ENCODE measurements at regions not wholly inside any gene's neighbourhood (a gene's known extent, or its start where the extent isn't known, plus 50 kb on each side); places are given as distances from the start of the nearest gene placed in this dataset.

DNA sequence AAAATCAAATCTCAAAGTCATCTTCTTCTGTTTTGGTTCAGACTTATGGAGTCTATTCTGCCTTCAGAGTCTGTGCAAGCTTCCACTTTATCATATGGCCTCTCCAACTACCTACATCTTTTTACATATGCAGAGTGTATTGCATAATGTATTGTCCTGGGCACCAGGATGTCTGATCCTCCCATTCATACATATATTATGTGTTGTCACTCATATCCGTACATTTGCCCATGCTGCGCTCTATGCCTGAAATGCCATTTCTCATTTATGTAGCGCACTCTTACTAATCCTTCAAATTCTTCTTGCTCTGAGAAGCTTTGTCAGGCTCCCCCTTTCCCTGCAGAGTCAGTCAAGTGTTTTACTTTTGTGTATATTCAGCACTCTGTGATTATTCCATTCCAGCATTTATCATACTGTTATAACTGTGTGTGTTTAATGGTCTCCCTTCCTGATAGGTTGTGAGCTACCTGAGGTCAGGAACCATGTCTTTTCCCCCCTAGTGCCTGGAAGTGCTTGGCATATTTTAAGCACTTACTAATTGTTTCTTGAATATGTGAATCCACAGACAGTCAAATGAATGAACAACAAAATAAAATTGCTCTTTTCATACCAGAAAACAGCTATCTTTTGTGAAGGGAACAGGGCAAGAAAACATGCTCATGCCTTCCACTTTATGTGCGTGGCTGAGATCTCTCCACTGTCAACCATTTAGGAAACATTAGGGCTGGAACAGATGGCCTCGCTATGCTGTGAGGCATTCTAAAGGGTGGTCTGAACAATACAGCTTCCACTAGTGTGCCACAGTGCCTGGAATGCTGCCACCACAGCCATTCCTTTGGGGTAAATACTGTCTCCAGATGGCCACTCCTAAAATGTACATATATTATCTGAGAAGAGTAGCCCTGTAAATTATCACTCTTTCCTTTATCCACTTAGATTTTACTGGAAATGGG is 81.8 kb downstream of the GLUD2 start:
- Histone ChIP-seq H3K36me3 (replicated peaks; ENCODE audit: low read depth, low read length) (no peaks in the 10 kb centered on the region), H3K9ac (ENCODE audit: low read length) (no peak overlapping the region), H2AFZ (ENCODE audit: low read depth, low read length) (no peak overlapping the region), H3K4me2 (ENCODE audit: low read length) (no peak overlapping the region), H3K4me1 (ENCODE audit: low read length) (no peaks in the 10 kb centered on the region), H3K4me3 (ENCODE audit: low read length) (no peak overlapping the region), H3K9me3 (ENCODE audit: insufficient read depth, low read length) (no peaks in the 10 kb centered on the region), H4K20me1 (ENCODE audit: insufficient read depth, low read length) (no peaks in the 10 kb centered on the region), H3K27ac (ENCODE audit: low read length) (no peak overlapping the region), H3K27me3 (ENCODE audit: low read depth, low read length) (no peaks in the 10 kb centered on the region), H3K79me2 (ENCODE audit: low read length) (no peaks in the 10 kb centered on the region)
- no peak for TF ChIP-seq EZH2phosphoT487 (IDR thresholded peaks at IDR 0.05; ENCODE audit: low read depth)
- TF ChIP-seq, protein P1, sequence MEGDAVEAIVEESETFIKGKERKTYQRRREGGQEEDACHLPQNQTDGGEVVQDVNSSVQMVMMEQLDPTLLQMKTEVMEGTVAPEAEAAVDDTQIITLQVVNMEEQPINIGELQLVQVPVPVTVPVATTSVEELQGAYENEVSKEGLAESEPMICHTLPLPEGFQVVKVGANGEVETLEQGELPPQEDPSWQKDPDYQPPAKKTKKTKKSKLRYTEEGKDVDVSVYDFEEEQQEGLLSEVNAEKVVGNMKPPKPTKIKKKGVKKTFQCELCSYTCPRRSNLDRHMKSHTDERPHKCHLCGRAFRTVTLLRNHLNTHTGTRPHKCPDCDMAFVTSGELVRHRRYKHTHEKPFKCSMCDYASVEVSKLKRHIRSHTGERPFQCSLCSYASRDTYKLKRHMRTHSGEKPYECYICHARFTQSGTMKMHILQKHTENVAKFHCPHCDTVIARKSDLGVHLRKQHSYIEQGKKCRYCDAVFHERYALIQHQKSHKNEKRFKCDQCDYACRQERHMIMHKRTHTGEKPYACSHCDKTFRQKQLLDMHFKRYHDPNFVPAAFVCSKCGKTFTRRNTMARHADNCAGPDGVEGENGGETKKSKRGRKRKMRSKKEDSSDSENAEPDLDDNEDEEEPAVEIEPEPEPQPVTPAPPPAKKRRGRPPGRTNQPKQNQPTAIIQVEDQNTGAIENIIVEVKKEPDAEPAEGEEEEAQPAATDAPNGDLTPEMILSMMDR (IDR thresholded peaks at IDR 0.05; ENCODE audit: low read depth, low read length), result no peak

DNA sequence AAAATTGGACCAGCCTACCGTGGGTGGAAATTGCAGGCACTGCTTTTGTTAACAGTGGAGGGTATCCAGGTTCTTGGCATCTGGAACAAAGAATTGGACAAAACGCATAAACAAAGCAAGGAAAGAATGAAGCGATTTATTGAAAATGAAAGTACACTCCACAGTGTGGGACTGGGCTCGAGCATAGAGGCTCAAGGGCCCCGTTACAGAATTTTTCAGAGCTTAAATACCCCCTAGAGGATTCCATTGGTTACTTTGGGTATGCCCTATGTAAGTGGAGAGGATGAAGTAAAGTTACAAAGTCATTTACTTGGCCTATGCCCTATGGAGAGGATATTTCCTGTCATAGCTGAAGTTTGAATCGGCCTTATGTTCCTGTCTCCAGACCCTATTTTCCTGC is 85.3 kb downstream of the GLUD2 start:
- no peaks in the 10 kb centered on the region for H3K4me1 ChIP-seq (ENCODE audit: low read length)
- H3K79me2 ChIP-seq (ENCODE audit: low read length), result no peaks in the 10 kb centered on the region
- no peaks in the 10 kb centered on the region for H3K27me3 ChIP-seq (ENCODE audit: low read depth, low read length)
- H3K9ac ChIP-seq (ENCODE audit: low read length), result no peak overlapping the region
- no peak overlapping the region for H3K27ac ChIP-seq (ENCODE audit: low read length)
- H3K9me3 ChIP-seq (ENCODE audit: insufficient read depth, low read length), result no peaks in the 10 kb centered on the region
- H3K36me3 ChIP-seq (replicated peaks; ENCODE audit: low read depth, low read length), result no peaks in the 10 kb centered on the region
- H4K20me1 ChIP-seq (ENCODE audit: insufficient read depth, low read length), result no peaks in the 10 kb centered on the region
- no peak overlapping the region for H2AFZ ChIP-seq (ENCODE audit: low read depth, low read length)
- no peak overlapping the region for H3K4me3 ChIP-seq (ENCODE audit: low read length)
- no peak for TF ChIP-seq EZH2phosphoT487 (IDR thresholded peaks at IDR 0.05; ENCODE audit: low read depth)
- TF ChIP-seq, protein P1 (IDR thresholded peaks at IDR 0.05; ENCODE audit: low read depth, low read length), result no peak
- no peak overlapping the region for H3K4me2 ChIP-seq (ENCODE audit: low read length)

DNA sequence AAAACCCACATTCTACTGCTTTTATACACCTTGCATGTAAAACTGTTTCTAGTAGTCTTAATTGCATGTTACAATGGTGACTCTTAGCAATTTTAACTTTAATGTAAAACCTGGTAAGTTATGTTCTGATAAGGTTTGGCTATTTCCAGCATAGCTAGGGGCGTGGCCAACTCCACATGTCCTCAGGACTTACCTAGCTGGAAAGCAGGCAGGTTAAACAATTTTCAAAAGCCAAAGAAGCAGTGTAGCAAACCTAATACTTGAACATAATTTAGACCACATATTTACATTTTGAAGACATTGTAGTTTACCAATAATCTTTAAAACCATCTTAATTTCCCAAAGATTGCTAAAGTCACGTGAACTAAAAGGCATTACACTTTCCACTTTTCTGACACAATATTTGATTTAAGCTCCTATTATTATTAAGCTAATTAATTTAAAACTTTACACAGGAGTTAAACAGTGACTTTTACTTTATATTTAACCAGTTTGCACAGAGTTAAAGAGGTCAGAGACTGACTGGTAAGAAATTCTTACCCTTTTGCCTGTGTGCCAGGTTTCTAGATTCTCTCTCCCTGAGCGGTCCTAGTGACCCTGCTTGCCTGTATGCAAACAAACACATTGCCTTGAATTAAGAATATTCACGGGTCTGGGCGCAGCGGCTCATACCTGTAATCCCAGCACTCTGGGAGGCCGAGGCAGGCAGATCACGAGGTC is 88.2 kb downstream of the GLUD2 start:
- Histone ChIP-seq H3K27ac (ENCODE audit: low read length) (no peak overlapping the region), H3K79me2 (ENCODE audit: low read length) (no peaks in the 10 kb centered on the region), H4K20me1 (ENCODE audit: insufficient read depth, low read length) (no peaks in the 10 kb centered on the region), H3K36me3 (replicated peaks; ENCODE audit: low read depth, low read length) (no peaks in the 10 kb centered on the region), H3K9me3 (ENCODE audit: insufficient read depth, low read length) (no peaks in the 10 kb centered on the region), H3K4me3 (ENCODE audit: low read length) (no peak overlapping the region), H3K9ac (ENCODE audit: low read length) (no peak overlapping the region), H3K4me1 (ENCODE audit: low read length) (no peaks in the 10 kb centered on the region), H3K4me2 (ENCODE audit: low read length) (no peak overlapping the region), H2AFZ (ENCODE audit: low read depth, low read length) (no peak overlapping the region), H3K27me3 (ENCODE audit: low read depth, low read length) (no peaks in the 10 kb centered on the region)
- TF ChIP-seq, protein P1 (IDR thresholded peaks at IDR 0.05; ENCODE audit: low read depth, low read length), result no peak
- TF ChIP-seq EZH2phosphoT487 (IDR thresholded peaks at IDR 0.05; ENCODE audit: low read depth), result no peak

DNA sequence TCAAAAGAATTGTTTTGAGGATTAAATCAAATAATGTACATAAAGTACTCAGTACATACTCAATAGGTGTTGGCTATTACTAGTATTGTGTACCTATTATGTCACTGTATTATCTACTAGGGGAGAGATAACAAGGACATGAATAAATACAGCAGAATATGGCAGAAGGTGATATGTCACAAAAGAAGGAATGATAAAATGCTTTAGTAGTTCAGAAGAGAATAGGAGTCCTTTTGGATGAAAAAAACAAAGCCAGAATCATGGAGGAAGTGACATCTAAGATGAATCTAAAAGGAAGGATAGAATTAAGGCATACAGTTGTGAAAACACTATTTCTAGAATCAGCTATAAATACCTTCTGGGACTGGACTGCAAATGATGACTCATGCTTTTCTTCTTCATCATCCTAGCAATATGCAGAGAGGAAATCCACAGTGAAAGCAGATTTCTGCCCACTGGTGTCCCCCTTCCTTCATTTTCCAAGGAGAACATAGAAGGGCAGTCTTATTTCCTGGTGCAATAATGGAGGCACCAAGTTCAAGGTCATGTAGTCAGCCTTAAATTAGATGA is 98.7 kb downstream of the GLUD2 start:
- no peak overlapping the region for H3K4me2 ChIP-seq (ENCODE audit: low read length)
- no peaks in the 10 kb centered on the region for H3K27me3 ChIP-seq (ENCODE audit: low read depth, low read length)
- no peaks in the 10 kb centered on the region for H4K20me1 ChIP-seq (ENCODE audit: insufficient read depth, low read length)

More for the DNA sequence above, 98.7 kb downstream of the GLUD2 start:
- H3K79me2 ChIP-seq (ENCODE audit: low read length), result no peaks in the 10 kb centered on the region
- H3K9ac ChIP-seq (ENCODE audit: low read length), result no peak overlapping the region
- no peak overlapping the region for H3K4me3 ChIP-seq (ENCODE audit: low read length)
- no peaks in the 10 kb centered on the region for H3K36me3 ChIP-seq (replicated peaks; ENCODE audit: low read depth, low read length)
- no peaks in the 10 kb centered on the region for H3K9me3 ChIP-seq (ENCODE audit: insufficient read depth, low read length)
- no peak for TF ChIP-seq EZH2phosphoT487 (IDR thresholded peaks at IDR 0.05; ENCODE audit: low read depth)
- TF ChIP-seq, protein P1 (IDR thresholded peaks at IDR 0.05; ENCODE audit: low read depth, low read length), result no peak
- H2AFZ ChIP-seq (ENCODE audit: low read depth, low read length), result no peak overlapping the region
- no peaks in the 10 kb centered on the region for H3K4me1 ChIP-seq (ENCODE audit: low read length)
- H3K27ac ChIP-seq (ENCODE audit: low read length), result no peak overlapping the region
